ENCODE measurements at regions not wholly inside any gene's neighbourhood (a gene's known extent, or its start where the extent isn't known, plus 50 kb on each side); places are given as distances from the start of the nearest gene placed in this dataset.

- H3K27me3 ChIP-seq = no peaks in the 10 kb centered on the region
- no peak overlapping the region for H3K27ac ChIP-seq
- H3K4me1 ChIP-seq = peaks cover 7 to 67% (median 18%) of the 10 kb centered on the region in 10 experiments; a peak in 19 of 20 replicates
- H3K36me3 ChIP-seq = no peaks in the 10 kb centered on the region
- no peaks in the 10 kb centered on the region for H4K20me1 ChIP-seq
- peak overlapping the region in 2 of 11 experiments; percentile 80 to 82; a peak in 2 of 22 replicates for H3K4me2 ChIP-seq
- no peak overlapping the region for H3K4me3 ChIP-seq
- no peak for TF ChIP-seq Cebpa-rat (IDR thresholded peaks at IDR 0.05)
- no peak overlapping the region for H3K9ac ChIP-seq
- H3K9me3 ChIP-seq (replicated peaks in 1 of 11) = peaks cover 0 to 2% (median 0%) of the 10 kb centered on the region in 11 experiments; a peak in 1 of 22 replicates
Observed at GRCh38 chr12:27178255-27178654, 65.8 kb upstream of the STK38L start.

GRCh38 chr12:27178723-27179399, 65.2 kb upstream of the STK38L start:
- no peaks in the 10 kb centered on the region for H3K36me3 ChIP-seq
- no peaks in the 10 kb centered on the region for H3K9me3 ChIP-seq (replicated peaks in 1 of 11)
- no peaks in the 10 kb centered on the region for H4K20me1 ChIP-seq
- peak overlapping the region; percentile 9 to 82 (median 42); a peak in 20 of 22 replicates for H3K4me2 ChIP-seq
- H3K27me3 ChIP-seq = no peaks in the 10 kb centered on the region
- peak overlapping the region in 2 of 11 experiments; percentile 28 to 45; a peak in 2 of 22 replicates for H3K9ac ChIP-seq
- peak overlapping the region in 7 of 11 experiments; percentile 1 to 74 (median 41); a peak in 10 of 22 replicates for H3K27ac ChIP-seq
- no peak overlapping the region for H3K4me3 ChIP-seq
- peaks cover 7 to 67% (median 18%) of the 10 kb centered on the region in 10 experiments; a peak in 19 of 20 replicates for H3K4me1 ChIP-seq
- no peak for TF ChIP-seq Cebpa-rat (IDR thresholded peaks at IDR 0.05)

GRCh38 chr12:27179400-27180214, 64.5 kb upstream of the STK38L start:
- no peaks in the 10 kb centered on the region for H3K36me3 ChIP-seq
- H3K27me3 ChIP-seq = no peaks in the 10 kb centered on the region
- TF ChIP-seq Cebpa-rat (IDR thresholded peaks at IDR 0.05) = no peak
- no peaks in the 10 kb centered on the region for H3K9me3 ChIP-seq (replicated peaks in 1 of 11)
- peaks cover 7 to 67% (median 18%) of the 10 kb centered on the region in 10 experiments; a peak in 19 of 20 replicates for H3K4me1 ChIP-seq
- no peak overlapping the region for H3K4me3 ChIP-seq
- H3K9ac ChIP-seq = peak overlapping the region in 3 of 11 experiments; percentile 13 to 48 (median 28); a peak in 3 of 22 replicates
- peak overlapping the region; percentile 9 to 82 (median 42); a peak in 21 of 22 replicates for H3K4me2 ChIP-seq
- H4K20me1 ChIP-seq = no peaks in the 10 kb centered on the region
- H3K27ac ChIP-seq = peak overlapping the region in 7 of 11 experiments; percentile 7 to 74 (median 58); a peak in 11 of 22 replicates

GRCh38 chr12:27180906-27181505, 63.1 kb upstream of the STK38L start:
- Histone ChIP-seq H4K20me1 (no peaks in the 10 kb centered on the region), H3K4me2 (peak overlapping the region in 6 of 11 experiments; percentile 40 to 82 (median 58); a peak in 8 of 22 replicates), H3K27ac (peak overlapping the region in 4 of 11 experiments; percentile 7 to 74 (median 70); a peak in 5 of 22 replicates)

GRCh38 chr12:27183342-27183741, 60.7 kb upstream of the STK38L start:
- Histone ChIP-seq H3K4me3 (no peak overlapping the region), H4K20me1 (no peaks in the 10 kb centered on the region), H3K9me3 (replicated peaks in 1 of 11) (no peaks in the 10 kb centered on the region), H3K4me2 (no peak overlapping the region), H3K27me3 (no peaks in the 10 kb centered on the region), H3K36me3 (no peaks in the 10 kb centered on the region), H3K27ac (no peak overlapping the region), H3K9ac (no peak overlapping the region), H3K4me1 (peaks cover 7 to 44% (median 18%) of the 10 kb centered on the region in 10 experiments; a peak in 19 of 20 replicates)
- no peak for TF ChIP-seq Cebpa-rat (IDR thresholded peaks at IDR 0.05)

More at GRCh38 chr12:27180906-27181505, 63.1 kb upstream of the STK38L start:
- no peak overlapping the region; a peak in 1 of 22 replicates for H3K9ac ChIP-seq
- H3K36me3 ChIP-seq = no peaks in the 10 kb centered on the region
- TF ChIP-seq Cebpa-rat (IDR thresholded peaks at IDR 0.05) = no peak
- no peak overlapping the region for H3K4me3 ChIP-seq
- no peaks in the 10 kb centered on the region for H3K9me3 ChIP-seq (replicated peaks in 1 of 11)
- peaks cover 7 to 66% (median 18%) of the 10 kb centered on the region in 10 experiments; a peak in 19 of 20 replicates for H3K4me1 ChIP-seq
- no peaks in the 10 kb centered on the region for H3K27me3 ChIP-seq

- H3K27me3 ChIP-seq = no peaks in the 10 kb centered on the region
- peaks cover under 1 to 23% (median 3%) of the 10 kb centered on the region in 10 experiments; a peak in 16 of 20 replicates for H3K4me1 ChIP-seq
- no peak overlapping the region for H3K4me3 ChIP-seq
- no peaks in the 10 kb centered on the region for H4K20me1 ChIP-seq
- no peak overlapping the region for H3K27ac ChIP-seq
- peak overlapping the region in 1 of 11 experiments; percentile 12; a peak in 2 of 22 replicates for H3K4me2 ChIP-seq
- H3K36me3 ChIP-seq = no peaks in the 10 kb centered on the region
- H3K9me3 ChIP-seq (replicated peaks in 1 of 11) = no peaks in the 10 kb centered on the region
- no peak overlapping the region for H3K9ac ChIP-seq
- TF ChIP-seq Cebpa-rat (IDR thresholded peaks at IDR 0.05) = no peak
Observed at GRCh38 chr12:27185234-27186021, 58.7 kb upstream of the STK38L start.

GRCh38 chr12:27186022-27186839, 57.9 kb upstream of the STK38L start:
- Histone ChIP-seq H4K20me1 (no peaks in the 10 kb centered on the region), H3K4me3 (no peak overlapping the region), H3K4me1 (peaks cover 0 to 15% (median 0%) of the 10 kb centered on the region in 10 experiments; a peak in 6 of 20 replicates), H3K4me2 (peak overlapping the region in 1 of 11 experiments; percentile 12; a peak in 1 of 22 replicates), H3K9me3 (replicated peaks in 1 of 11) (no peaks in the 10 kb centered on the region), H3K27ac (no peak overlapping the region), H3K27me3 (no peaks in the 10 kb centered on the region), H3K36me3 (no peaks in the 10 kb centered on the region), H3K9ac (no peak overlapping the region)
- no peak for TF ChIP-seq Cebpa-rat (IDR thresholded peaks at IDR 0.05)
